ENCODE measurements at regions not wholly inside any gene's neighbourhood (a gene's known extent, or its start where the extent isn't known, plus 50 kb on each side); places are given as distances from the start of the nearest gene placed in this dataset.

- Histone ChIP-seq H3K4me3 (no peak overlapping the region), H3K79me2 (ENCODE audit: low read depth) (no peaks in the 10 kb centered on the region), H3F3A (ENCODE audit: low read depth) (no peaks in the 10 kb centered on the region), H3K27me3 (no peaks in the 10 kb centered on the region), H3K27ac (no peak overlapping the region), H4K20me1 (ENCODE audit: low read depth) (no peaks in the 10 kb centered on the region), H2AFZ (replicated peaks) (no peak overlapping the region), H3K4me1 (no peaks in the 10 kb centered on the region), H3K9me3 (ENCODE audit: low read depth) (no peaks in the 10 kb centered on the region), H3K4me2 (no peak overlapping the region), H3K9ac (no peak overlapping the region), H3K36me3 (no peaks in the 10 kb centered on the region)
- TF ChIP-seq EZH2phosphoT487 (IDR thresholded peaks at IDR 0.05) (no peak), EZH2 (IDR thresholded peaks at IDR 0.05) (no peak)
- TF ChIP-seq, protein P1, sequence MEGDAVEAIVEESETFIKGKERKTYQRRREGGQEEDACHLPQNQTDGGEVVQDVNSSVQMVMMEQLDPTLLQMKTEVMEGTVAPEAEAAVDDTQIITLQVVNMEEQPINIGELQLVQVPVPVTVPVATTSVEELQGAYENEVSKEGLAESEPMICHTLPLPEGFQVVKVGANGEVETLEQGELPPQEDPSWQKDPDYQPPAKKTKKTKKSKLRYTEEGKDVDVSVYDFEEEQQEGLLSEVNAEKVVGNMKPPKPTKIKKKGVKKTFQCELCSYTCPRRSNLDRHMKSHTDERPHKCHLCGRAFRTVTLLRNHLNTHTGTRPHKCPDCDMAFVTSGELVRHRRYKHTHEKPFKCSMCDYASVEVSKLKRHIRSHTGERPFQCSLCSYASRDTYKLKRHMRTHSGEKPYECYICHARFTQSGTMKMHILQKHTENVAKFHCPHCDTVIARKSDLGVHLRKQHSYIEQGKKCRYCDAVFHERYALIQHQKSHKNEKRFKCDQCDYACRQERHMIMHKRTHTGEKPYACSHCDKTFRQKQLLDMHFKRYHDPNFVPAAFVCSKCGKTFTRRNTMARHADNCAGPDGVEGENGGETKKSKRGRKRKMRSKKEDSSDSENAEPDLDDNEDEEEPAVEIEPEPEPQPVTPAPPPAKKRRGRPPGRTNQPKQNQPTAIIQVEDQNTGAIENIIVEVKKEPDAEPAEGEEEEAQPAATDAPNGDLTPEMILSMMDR (IDR thresholded peaks at IDR 0.05), result no peak
- DNase-seq (ENCODE audit: low spot score), result no peak
- no peak overlapping the region for H3K27ac Mint-ChIP-seq
- no peak overlapping the region for H3K4me3 Mint-ChIP-seq
- H3K9me3 Mint-ChIP-seq, result no peaks in the 10 kb centered on the region
- no peaks in the 10 kb centered on the region for H3K36me3 Mint-ChIP-seq
- peaks cover 2% of the 10 kb centered on the region for H3K27me3 Mint-ChIP-seq (ENCODE audit: insufficient read depth, low read depth)
- peaks cover 4% of the 10 kb centered on the region for H3K4me1 Mint-ChIP-seq
Measured at GRCh38 chr22:34045311-34045710, 125.0 kb upstream of the LARGE1 start.

- H3K9ac ChIP-seq, result no peak overlapping the region
- no peaks in the 10 kb centered on the region for H4K20me1 ChIP-seq (ENCODE audit: low read depth)
- Mint-ChIP-seq H3K9me3 (peaks cover 11% of the 10 kb centered on the region), H3K27me3 (ENCODE audit: insufficient read depth, low read depth) (peaks cover 2% of the 10 kb centered on the region), H3K36me3 (no peaks in the 10 kb centered on the region), H3K4me1 (no peaks in the 10 kb centered on the region), H3K27ac (no peak overlapping the region), H3K4me3 (no peak overlapping the region)
- TF ChIP-seq, protein P1 (IDR thresholded peaks at IDR 0.05), result peak; percentile 62
- no peak for TF ChIP-seq EZH2phosphoT487 (IDR thresholded peaks at IDR 0.05)
- no peak overlapping the region for H3K4me2 ChIP-seq
- H3F3A ChIP-seq (ENCODE audit: low read depth), result peaks cover 7% of the 10 kb centered on the region
- no peaks in the 10 kb centered on the region for H3K4me1 ChIP-seq
- H3K4me3 ChIP-seq, result no peak overlapping the region
- H3K79me2 ChIP-seq (ENCODE audit: low read depth), result no peaks in the 10 kb centered on the region
- peak; percentile 72 for DNase-seq (ENCODE audit: low spot score)
- H3K27me3 ChIP-seq, result no peaks in the 10 kb centered on the region
- no peak overlapping the region for H2AFZ ChIP-seq (replicated peaks)
- H3K9me3 ChIP-seq (ENCODE audit: low read depth), result no peaks in the 10 kb centered on the region
- H3K27ac ChIP-seq, result no peak overlapping the region
- H3K36me3 ChIP-seq, result no peaks in the 10 kb centered on the region
Measured at GRCh38 chr22:34055525-34056200, 135.4 kb upstream of the LARGE1 start.

DNA sequence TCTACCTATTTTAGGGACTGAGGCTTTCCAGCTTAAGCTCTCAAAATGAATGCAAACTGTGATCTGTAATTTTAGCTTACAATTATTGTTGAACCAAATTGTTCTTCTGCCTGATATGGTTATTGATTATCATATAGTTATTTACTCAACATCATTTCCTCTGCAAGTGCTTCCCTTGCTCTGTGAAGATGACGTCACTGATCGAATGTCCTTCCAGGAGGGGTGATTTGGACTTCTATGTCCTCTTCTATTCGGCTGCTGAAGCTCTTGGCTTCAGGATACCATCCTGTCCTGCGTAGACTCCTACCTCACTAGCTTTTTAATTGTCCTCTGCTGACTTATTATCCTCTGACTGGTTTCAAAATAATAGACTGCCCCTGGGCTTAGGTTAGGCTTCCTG, 137.4 kb upstream of the LARGE1 start:
- Histone ChIP-seq H3K9me3 (ENCODE audit: low read depth) (no peaks in the 10 kb centered on the region), H3K4me3 (no peak overlapping the region), H4K20me1 (ENCODE audit: low read depth) (no peaks in the 10 kb centered on the region), H3K9ac (no peak overlapping the region), H3K4me2 (no peak overlapping the region), H3F3A (ENCODE audit: low read depth) (peaks cover 7% of the 10 kb centered on the region), H2AFZ (replicated peaks) (no peak overlapping the region), H3K36me3 (no peaks in the 10 kb centered on the region), H3K4me1 (no peaks in the 10 kb centered on the region), H3K79me2 (ENCODE audit: low read depth) (no peaks in the 10 kb centered on the region), H3K27me3 (no peaks in the 10 kb centered on the region), H3K27ac (no peak overlapping the region)
- Mint-ChIP-seq H3K27ac (no peak overlapping the region), H3K4me3 (no peak overlapping the region), H3K9me3 (peaks cover 11% of the 10 kb centered on the region), H3K4me1 (no peaks in the 10 kb centered on the region), H3K27me3 (ENCODE audit: insufficient read depth, low read depth) (no peaks in the 10 kb centered on the region), H3K36me3 (no peaks in the 10 kb centered on the region)
- no peak for DNase-seq (ENCODE audit: low spot score)
- TF ChIP-seq, protein P1 (IDR thresholded peaks at IDR 0.05), result no peak
- TF ChIP-seq EZH2phosphoT487 (IDR thresholded peaks at IDR 0.05) (no peak), EZH2 (IDR thresholded peaks at IDR 0.05) (no peak)
